ENCODE measurements at regions not wholly inside any gene's neighbourhood (a gene's known extent, or its start where the extent isn't known, plus 50 kb on each side); places are given as distances from the start of the nearest gene placed in this dataset.
"Not testable (repeated sequence)": the region's sequence is repeated elsewhere in the genome, so short reads cannot be mapped to it uniquely, and the experiment has no call there.

DNA sequence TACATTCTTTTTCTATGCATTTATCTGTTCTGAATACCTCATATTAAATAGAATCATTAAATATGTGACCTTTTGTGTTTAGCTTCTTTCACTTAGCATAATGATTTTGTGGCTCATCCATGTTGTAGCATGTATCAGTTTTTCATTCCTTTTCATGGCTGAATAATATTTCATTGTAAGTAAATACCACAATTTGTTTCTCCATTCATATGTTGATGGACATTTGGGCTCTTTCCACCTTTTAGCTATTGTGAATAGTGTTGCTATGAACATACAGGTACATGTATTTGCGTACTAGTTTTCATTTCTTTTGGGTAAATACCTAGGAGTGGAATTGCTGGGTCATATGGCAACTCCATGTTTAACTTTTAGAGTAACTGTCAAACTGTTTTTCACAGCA is 85.1 kb downstream of the GNL3L start:
- no peak for DNase-seq (ENCODE audit: low spot score)

DNA sequence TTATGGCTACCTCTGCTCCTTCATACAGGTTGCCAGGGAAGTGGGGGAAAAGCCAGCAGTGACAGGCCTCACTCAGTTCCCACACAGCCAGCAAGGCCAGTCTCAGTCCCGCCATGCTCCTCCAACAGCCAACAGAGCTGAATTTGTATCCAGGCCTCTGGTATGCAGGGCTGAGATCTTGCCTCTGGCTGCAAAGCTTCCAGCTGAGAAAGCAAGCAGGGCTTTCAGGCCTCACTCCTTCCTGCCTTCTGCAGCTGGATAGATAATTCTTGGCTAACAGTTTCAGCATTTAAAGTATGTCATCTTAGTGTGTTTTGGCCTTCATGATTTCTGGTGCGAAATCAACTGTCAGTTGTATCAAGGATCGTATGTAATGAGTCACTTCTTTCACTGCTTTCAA is 103.6 kb downstream of the GNL3L start:
- no peak for DNase-seq (ENCODE audit: low spot score)

DNA sequence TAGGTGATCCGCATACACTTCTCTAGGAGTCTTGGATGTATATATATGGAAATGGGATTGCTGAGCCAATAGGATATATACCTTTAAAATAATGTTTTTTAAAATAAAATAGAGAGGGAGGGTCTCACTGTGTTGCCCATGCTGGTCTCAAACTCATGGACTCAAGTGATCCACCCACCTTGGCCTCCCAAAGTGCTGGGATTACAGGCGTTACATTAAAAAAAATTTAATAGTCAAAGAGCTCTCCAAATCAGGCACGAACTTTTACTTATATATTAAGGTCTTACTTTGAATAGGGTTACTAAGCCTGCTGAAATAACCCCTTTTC is 109.0 kb downstream of the GNL3L start:
- no peak for DNase-seq (ENCODE audit: low spot score)

DNA sequence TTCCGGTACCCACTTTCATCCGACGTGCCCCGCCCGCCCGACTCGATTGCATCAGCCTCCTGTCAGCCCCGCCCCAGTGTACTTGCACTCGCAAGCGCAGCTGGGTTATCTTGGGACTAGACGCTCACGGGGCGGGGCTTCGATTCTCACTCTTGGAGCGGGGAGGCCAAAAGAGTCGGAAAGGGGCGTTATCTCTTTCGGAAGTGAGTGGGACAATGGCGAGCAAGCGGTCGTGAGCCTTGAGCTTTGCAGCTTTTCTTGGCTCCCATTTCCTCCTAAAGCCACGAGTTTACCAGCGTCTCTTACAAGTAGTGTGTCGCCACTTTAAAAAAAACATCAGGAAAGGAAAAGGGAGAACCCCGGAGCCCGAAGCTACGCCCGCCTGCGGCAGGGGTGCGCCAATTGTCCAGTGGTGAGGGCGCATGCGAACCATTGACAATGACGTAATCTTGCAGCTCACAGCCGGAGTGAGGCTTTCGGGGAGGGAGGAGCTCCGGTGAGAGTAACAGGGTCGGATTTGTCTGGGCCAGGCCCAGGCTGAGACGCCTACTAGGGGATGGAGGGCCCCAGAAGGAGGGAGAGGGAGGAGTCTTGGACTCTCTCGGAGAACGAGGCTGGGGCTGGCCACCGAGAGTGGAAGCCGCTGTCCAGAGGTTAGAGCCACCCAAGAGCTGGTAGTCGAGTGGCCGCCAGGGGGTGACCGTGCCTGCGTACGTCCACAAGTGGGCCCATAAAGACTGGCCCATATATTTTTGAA is 109.5 kb downstream of the GNL3L start:
- peak; percentile 92 for DNase-seq (ENCODE audit: low spot score)

DNA sequence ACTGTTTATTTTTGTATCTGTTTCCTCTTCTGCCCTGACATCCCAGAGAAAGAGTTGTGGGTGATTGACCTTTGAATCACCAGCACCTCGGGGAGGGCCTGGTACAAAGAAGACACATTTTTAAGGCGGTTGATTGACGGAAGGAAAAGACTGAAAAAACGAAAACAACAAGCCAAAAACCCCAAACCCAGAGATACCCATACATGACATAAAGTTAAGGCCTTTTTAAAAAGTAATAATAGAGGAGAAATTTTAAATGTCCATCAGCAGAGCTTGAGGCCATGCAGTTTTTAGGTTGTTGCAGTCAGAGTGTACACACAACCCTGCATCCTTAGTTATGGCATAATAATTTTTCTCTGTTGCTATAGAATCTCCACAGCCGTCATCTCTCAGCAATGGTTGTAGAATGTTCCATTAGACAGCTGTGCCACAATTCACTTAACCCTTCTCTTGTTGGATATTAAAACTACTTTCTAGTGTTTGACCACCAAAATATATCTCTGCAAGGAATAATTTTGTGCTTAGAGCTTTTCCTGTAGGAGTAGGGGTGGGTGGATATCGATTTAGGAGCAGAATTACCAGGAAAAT is 110.2 kb downstream of the GNL3L start:
- no peak for DNase-seq (ENCODE audit: low spot score)

DNA sequence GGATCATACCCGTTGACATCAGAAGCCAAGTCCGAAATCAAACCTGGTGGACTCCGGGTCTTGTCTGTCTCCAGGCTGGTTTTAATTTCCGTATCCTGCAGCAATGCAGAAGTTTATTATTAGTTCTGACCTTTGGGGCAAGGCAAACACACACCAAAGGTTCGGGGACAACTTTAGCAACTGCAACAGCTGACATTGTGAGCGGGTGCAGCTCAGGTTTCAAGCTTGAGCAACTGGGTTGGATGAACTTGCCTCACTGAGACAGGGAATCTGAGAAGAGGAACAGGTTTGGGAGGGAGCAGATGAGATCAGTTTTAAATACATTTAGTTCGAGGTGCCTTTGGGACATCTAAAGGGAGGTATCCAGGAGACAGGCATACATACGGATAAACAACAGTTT is 110.7 kb downstream of the GNL3L start:
- peak; percentile 67 for DNase-seq (ENCODE audit: low spot score)

DNA sequence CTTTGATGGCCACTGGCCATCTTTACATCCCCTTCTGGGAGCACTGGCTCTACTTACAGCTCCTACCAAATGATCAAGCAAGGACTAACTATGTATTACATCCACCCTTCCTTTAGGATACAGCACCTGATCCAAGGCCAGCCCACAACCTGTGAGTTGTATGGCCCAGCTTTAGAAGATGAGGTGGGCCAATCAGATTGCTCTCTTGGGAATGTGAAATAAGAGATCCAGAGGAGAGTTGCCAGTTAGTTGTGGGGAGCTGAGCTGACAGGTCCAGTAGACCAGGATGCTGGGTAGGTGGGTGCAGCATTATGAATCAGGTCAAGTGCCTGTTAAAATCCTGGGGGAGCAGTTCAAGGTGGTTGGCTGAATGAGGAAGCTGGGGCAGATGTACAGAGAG is 111.5 kb downstream of the GNL3L start:
- no peak for DNase-seq (ENCODE audit: low spot score)

DNA sequence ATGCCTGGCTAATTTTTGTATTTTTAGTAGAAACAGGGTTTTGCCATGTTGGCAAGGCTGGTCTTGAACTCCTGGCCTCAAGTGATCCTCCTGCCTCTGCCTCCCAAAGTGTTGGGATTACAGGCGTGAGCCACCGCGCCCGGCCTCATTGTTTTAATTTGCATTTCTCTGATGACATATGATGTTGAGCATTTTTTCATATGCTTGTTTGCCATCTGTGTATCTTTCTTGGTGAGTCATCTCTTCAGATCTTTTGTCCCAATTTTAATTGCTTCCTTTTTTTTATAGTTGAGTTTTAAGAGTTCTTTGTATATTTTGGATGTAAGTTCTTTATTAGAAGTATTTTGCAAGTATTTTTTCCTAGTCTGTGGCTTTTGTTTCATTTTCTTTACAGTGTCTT is 117.6 kb downstream of the GNL3L start:
- not testable (repeated sequence) for DNase-seq (ENCODE audit: low spot score)

DNA sequence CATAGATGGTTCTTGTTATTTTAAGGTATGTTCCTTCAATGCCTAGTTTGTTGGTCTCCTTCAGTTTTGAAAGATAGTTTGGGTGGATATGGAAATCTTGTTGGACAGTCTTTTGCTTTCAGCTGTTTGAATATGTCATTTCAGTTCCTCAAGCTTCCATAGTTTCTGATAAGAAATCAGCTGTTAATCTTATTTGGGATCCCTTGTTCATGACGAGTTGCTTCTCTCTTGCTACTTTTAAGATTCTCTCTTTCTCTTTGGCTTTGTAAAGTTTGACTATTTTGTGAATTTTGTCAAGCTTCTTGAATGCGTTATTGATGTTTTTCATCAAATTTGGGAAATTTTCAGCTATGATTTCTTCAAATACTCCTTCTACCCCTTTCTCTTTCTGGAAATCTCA is 129.5 kb downstream of the GNL3L start:
- DNase-seq (ENCODE audit: low spot score): no peak

DNA sequence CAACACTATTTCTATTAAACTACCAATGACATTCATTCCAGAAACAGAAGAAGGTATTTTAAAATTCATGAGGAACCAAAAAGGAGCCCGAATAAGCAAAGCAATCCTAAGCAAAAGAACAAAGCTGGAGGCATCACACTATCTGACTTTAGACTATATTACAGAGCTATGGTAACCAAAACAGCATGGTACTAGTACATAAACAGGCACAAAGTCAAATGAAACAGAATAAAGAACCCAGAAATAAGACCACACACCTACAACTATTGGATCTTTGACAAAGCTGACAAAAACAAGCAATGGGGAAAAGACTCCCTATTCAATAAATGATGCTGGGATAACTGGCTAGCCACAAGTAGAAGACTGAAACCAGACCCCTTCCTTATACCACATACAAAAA is 122.3 kb downstream of the ITIH6 start:
- no peak for DNase-seq (ENCODE audit: low spot score)

DNA sequence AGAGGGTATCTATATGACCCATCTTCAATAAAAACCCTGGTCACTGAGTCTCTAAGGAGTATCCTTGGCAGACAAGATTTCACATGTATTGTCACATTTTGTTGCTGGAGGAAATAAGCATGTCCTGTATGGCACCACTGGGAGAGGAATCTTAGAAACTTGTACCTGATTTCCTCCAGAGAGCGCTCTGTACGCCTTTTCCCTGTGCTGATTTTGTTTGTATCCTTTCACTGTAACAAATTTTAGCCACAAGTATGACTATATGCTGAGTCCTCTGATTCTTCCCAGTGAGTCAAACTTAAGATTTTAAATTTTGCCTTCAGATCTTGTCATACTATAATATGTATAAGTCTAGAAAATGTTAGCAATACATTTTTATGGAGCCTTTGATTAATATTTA is 102.8 kb downstream of the ITIH6 start:
- DNase-seq (ENCODE audit: low spot score): no peak

DNA sequence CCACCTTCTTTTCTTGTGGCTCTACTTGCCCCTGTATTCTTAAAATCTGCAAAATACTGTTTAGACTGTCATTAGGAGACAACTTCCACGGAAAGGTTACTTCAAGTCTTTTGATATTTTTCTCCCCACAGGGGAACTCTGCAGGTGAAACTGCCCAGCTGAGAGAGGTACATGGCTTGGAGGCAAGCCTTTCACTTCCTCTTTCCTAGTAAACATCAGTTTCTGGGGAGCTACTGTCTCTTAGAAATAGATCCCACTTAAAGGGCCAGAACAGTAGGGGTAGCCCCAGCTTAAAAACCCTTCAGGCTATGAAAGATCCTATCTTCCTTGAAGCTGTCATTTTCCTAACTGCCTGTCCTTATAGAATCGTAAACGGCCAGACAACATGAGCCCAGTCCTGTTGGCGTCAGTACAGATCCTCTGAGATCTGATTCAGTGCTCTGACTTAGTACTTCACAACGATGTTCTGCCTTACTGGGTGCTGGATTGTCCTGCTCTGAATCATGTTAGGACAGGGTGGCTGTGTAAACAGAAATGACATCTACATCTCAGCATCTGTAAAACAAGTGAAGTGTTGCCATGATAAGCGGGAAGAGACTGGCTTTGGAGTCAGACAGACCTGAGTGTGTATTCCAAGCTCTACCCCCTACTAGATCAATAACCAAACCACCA is 102.1 kb downstream of the ITIH6 start:
- no peak for DNase-seq (ENCODE audit: low spot score)
